Spleen (tissue), 11 donors: ENCODE measurements at regions not wholly inside any gene's neighbourhood (a gene's known extent, or its start where the extent isn't known, plus 50 kb on each side); places are given as distances from the start of the nearest gene placed in this dataset.

Source experiments
- DNase-seq: peaks from one replicate; pipeline ENCODE4 v3.0.0-alpha.2; 2020
- H3K27ac ChIP-seq, 8 donors: fragments of 200-600 bp; sonication (generic) in 7 of 8; 1 replicate in 4 of 8; 2 replicates in 4 of 8; pipeline versions ENCODE4 v1.5.0 to v1.8.0; 2016 to 2021; ENCODE audit warnings: inconsistent platforms in 4 of 8, mild to moderate bottlenecking in 4 of 8, moderate library complexity in 1 of 8
- H3K27me3 ChIP-seq, 7 donors: fragments of 200-600 bp; sonication (generic) in 6 of 7; replicated peaks in 1 of 7; 1 replicate in 4 of 7; 2 replicates in 3 of 7; pipeline versions ENCODE4 v1.5.0 to v1.8.0; 2016 to 2021; ENCODE audit warnings: inconsistent platforms in 3 of 7, mild to moderate bottlenecking in 1 of 7
- H3K36me3 ChIP-seq, 6 donors: fragments of 200-600 bp; sonication (generic) in 5 of 6; 1 replicate in 4 of 6; 2 replicates in 2 of 6; pipeline versions ENCODE4 v1.5.0 to v1.8.0; 2016 to 2021; ENCODE audit warnings: inconsistent platforms in 2 of 6
- H3K4me1 ChIP-seq, 6 donors: fragments of 200-600 bp; sonication (generic) in 5 of 6; 1 replicate in 3 of 6; 2 replicates in 3 of 6; pipeline versions ENCODE4 v1.5.0 to v1.8.0; 2016 to 2021; ENCODE audit warnings: inconsistent platforms in 3 of 6
- H3K4me3 ChIP-seq, 8 donors: fragments of 200-600 bp; sonication (generic) in 7 of 8; 1 replicate in 4 of 8; 2 replicates in 4 of 8; pipeline versions ENCODE4 v1.5.0 to v1.8.0; 2016 to 2021; ENCODE audit warnings: inconsistent platforms in 4 of 8, mild to moderate bottlenecking in 4 of 8, moderate library complexity in 2 of 8
- H3K9me3 ChIP-seq, 8 donors: fragments of 200-600 bp; sonication (generic) in 7 of 8; 1 replicate in 4 of 8; 2 replicates in 4 of 8; pipeline versions ENCODE4 v1.5.0 to v1.8.0; 2016 to 2021; ENCODE audit warnings: inconsistent platforms in 4 of 8
- POLR2A ChIP-seq, 3 donors: fragments of 450-650 bp; IDR thresholded peaks; one replicate each; pipeline ENCODE4 v1.5.1; 2017; ENCODE audit warnings: antibody characterized with exemption in 3 of 3, mild to moderate bottlenecking in 1 of 3
- POLR2AphosphoS5 ChIP-seq, 3 donors: sonication (generic); formaldehyde crosslinking; IDR thresholded peaks; one replicate each; pipeline ENCODE4 v1.5.1; 2017; ENCODE audit warnings: antibody characterized with exemption in 3 of 3
- WGBS, 5 donors: extraction: QIAGEN DNeasy Blood & Tissue Kit in 3 of 5; methylation state at CpG; one replicate each; pipeline versions ENCODE4 v1.1.5 to v1.1.7; 2013 to 2018; 5-methylcytosine and 5-hydroxymethylcytosine counted together
- intact Hi-C: fragments of 100-400 bp; cut with DNase I; formaldehyde crosslinking; loops from one replicate; pipeline ENCODE4 v1.15.0; 2023; ENCODE audit warnings: low total_unique reads
- TF ChIP-seq, protein P1 (sequence below), 11 experiments: fragments of 200-600 bp in 7 of 11; fragments of 450-650 bp in 4 of 11; sonication (generic) in 4 of 11; IDR thresholded peaks in 8 of 11; conservative IDR thresholded peaks in 3 of 11; 1 replicate in 7 of 11; 2 replicates in 4 of 11; pipeline versions ENCODE4 v1.4.0 to v1.8.0; 2016 to 2021; ENCODE audit warnings: antibody characterized with exemption in 11 of 11, inconsistent platforms in 4 of 11, mild to moderate bottlenecking in 1 of 11
- donor health status: healthy with polysubstance abuse.
- donor health status: DM: no; HTN: no; CAD: no; lungs with moderate emphysema.
- donor health status: DM: no; HTN: no; CAD: no.
- donor health status: Bipolar disorder and iron deficiency.
- donor health status: healthy.
- donor health status: DM: no; HTN: no; CAD: no.
- donor health status: DM: yes; HTN: yes; CAD: no.

DNA sequence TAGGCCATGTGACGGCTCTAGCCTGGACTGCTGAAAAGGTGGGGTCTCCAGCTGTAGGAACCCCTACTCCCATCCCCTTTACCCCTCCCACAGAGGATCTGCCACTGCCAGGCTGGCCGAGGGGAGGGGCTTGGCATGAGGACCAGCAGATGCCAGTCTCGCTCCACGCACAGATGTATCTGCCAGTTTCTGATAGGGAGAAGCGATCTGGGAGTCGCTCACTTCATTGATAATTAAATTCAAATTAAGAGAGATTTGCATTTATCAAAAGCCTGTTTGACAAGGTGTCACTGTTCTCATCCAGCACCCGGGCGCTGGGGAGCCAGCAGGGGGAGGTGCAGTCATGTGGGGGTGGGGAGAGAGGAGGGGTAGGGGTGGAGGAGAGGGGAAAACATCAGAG lies 217.6 kb upstream of the MYL2 start:
- DNase-seq, result no peak
- H3K4me3 ChIP-seq, result no peak overlapping the region
- intact Hi-C loops, result no loop called here
- peaks cover 0 to 21% (median 0%) of the 10 kb centered on the region in 7 donors for H3K27me3 ChIP-seq
- no peaks in the 10 kb centered on the region for H3K4me1 ChIP-seq
- WGBS, 5 donors, result 71 to 86% (median 78%) methylated on average over 8 of the region's 8 CpGs
- TF ChIP-seq, protein P1, sequence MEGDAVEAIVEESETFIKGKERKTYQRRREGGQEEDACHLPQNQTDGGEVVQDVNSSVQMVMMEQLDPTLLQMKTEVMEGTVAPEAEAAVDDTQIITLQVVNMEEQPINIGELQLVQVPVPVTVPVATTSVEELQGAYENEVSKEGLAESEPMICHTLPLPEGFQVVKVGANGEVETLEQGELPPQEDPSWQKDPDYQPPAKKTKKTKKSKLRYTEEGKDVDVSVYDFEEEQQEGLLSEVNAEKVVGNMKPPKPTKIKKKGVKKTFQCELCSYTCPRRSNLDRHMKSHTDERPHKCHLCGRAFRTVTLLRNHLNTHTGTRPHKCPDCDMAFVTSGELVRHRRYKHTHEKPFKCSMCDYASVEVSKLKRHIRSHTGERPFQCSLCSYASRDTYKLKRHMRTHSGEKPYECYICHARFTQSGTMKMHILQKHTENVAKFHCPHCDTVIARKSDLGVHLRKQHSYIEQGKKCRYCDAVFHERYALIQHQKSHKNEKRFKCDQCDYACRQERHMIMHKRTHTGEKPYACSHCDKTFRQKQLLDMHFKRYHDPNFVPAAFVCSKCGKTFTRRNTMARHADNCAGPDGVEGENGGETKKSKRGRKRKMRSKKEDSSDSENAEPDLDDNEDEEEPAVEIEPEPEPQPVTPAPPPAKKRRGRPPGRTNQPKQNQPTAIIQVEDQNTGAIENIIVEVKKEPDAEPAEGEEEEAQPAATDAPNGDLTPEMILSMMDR (IDR thresholded peaks at IDR 0.05 in 8 of 11, conservative IDR thresholded peaks at IDR 0.05 in 3 of 11), result no peak
- TF ChIP-seq POLR2AphosphoS5 (IDR thresholded peaks at IDR 0.05), result no peak
- no peak for TF ChIP-seq POLR2A (IDR thresholded peaks at IDR 0.05)
- peaks cover 0 to 23% (median 3%) of the 10 kb centered on the region in 8 donors for H3K9me3 ChIP-seq
- H3K27ac ChIP-seq, result no peak overlapping the region
- no peaks in the 10 kb centered on the region for H3K36me3 ChIP-seq

DNA sequence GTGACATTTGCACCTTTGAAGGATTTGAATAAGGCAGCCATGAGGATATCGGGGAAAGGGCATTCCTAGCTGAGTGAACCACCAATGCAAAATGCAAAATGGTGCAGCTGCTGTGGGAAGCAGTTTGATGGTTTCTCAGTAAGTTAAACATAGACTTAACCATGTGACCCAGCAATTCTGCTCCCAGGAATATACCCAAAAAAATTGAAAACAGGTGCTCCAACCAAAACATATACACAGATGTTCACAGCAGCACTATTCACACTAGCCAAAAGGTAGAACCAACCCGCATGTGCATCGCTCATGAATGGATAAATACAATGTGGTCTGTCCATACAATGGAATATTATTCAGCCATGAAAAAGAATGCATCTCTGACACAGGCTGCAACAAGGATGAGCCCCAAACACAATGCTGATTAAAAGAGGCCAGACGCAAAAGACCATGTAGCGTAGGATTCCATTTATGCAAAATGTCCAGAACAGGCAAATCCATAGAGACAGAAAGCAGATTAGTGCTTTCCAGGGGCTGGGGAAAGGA lies 215.0 kb upstream of the MYL2 start:
- Histone ChIP-seq H3K4me1 (no peaks in the 10 kb centered on the region), H3K4me3 (no peak overlapping the region), H3K9me3 (peaks cover 0 to 27% (median 3%) of the 10 kb centered on the region in 8 donors), H3K27ac (no peak overlapping the region), H3K27me3 (peaks cover 0 to 15% (median 0%) of the 10 kb centered on the region in 7 donors), H3K36me3 (no peaks in the 10 kb centered on the region)
- DNase-seq, result no peak
- no peak for TF ChIP-seq POLR2A (IDR thresholded peaks at IDR 0.05)
- TF ChIP-seq, protein P1 (IDR thresholded peaks at IDR 0.05 in 8 of 11, conservative IDR thresholded peaks at IDR 0.05 in 3 of 11), result no peak
- no peak for TF ChIP-seq POLR2AphosphoS5 (IDR thresholded peaks at IDR 0.05)
- intact Hi-C loops, result no loop called here
- WGBS, 5 donors, result 92 to 99% (median 97%) methylated on average over 5 of the region's 5 CpGs

DNA sequence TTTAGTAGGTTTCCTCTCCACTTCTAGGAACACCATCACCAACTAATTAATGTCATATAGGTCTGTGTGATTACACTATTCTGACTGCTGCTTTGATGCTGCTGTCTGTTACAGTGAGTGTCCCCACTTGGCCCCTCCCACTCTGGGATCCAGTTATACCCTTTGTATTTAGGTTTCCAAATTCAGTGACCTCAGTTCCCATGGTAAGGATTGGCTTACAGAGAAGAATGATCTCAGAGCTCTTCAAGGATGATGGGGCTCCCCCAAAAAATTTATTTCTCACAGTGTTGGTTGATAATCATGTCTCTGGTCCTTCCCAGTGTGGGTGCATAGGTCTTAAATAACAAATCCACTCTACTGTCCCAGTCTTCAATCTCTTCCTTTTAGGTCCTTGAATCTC lies 210.0 kb upstream of the MYL2 start:
- no peaks in the 10 kb centered on the region for H3K27me3 ChIP-seq
- TF ChIP-seq POLR2A (IDR thresholded peaks at IDR 0.05) (no peak), POLR2AphosphoS5 (IDR thresholded peaks at IDR 0.05) (no peak)
- TF ChIP-seq, protein P1 (IDR thresholded peaks at IDR 0.05 in 8 of 11, conservative IDR thresholded peaks at IDR 0.05 in 3 of 11), result no peak
- peaks cover 0 to 22% (median 1%) of the 10 kb centered on the region in 8 donors for H3K9me3 ChIP-seq
- H3K4me3 ChIP-seq, result no peak overlapping the region
- H3K36me3 ChIP-seq, result no peaks in the 10 kb centered on the region
- no peak for DNase-seq
- intact Hi-C loops, result no loop called here
- no peak overlapping the region for H3K27ac ChIP-seq
- H3K4me1 ChIP-seq, result no peaks in the 10 kb centered on the region

DNA sequence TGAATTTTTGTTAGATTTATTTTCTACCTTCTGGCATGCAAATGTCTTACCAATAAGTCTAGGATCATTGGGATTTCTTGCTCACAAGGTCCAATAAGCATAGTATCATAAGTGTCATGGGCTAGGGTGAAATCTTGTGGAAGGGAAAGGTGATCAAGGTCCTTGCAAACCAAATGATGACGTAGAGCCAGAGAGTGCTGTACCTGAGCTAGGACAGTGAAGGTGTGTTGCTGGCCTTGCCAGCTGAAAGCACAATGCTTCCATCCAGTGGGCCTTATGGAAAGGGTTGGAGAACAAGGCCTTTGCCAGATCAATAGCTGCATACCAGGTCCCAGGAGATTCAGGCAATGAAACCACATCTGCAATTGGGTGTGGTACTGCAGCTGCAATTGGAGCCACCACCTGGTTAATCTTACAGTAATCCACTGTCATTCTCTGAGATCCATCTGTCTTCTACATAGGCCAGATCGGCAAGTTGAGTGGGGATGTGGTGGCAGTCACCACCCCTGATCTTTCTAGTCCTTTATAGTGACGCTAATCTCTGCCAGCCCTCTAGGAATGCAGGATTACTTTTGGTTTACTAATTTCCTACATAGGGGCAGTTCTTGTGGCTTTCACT lies 208.9 kb upstream of the MYL2 start:
- Histone ChIP-seq H3K27ac (no peak overlapping the region), H3K4me1 (no peaks in the 10 kb centered on the region), H3K36me3 (no peaks in the 10 kb centered on the region), H3K27me3 (no peaks in the 10 kb centered on the region), H3K4me3 (no peak overlapping the region), H3K9me3 (peaks cover 0 to 14% (median 0%) of the 10 kb centered on the region in 8 donors)
- 71 to 92% (median 90%) methylated on average over 3 of the region's 3 CpGs for WGBS, 5 donors
- intact Hi-C loops, result no loop called here
- no peak for TF ChIP-seq POLR2AphosphoS5 (IDR thresholded peaks at IDR 0.05)
- no peak for TF ChIP-seq POLR2A (IDR thresholded peaks at IDR 0.05)
- TF ChIP-seq, protein P1 (IDR thresholded peaks at IDR 0.05 in 8 of 11, conservative IDR thresholded peaks at IDR 0.05 in 3 of 11), result no peak
- DNase-seq, result no peak
